RWPE2 (cell line): ENCODE measurements at regions not wholly inside any gene's neighbourhood (a gene's known extent, or its start where the extent isn't known, plus 50 kb on each side); places are given as distances from the start of the nearest gene placed in this dataset.

ENCODE experiments used
- ATAC-seq: fragments of 200-7000 bp; cut with Tn5 transposase; 3 replicates; pipeline ENCODE4 v1.9.1; 2021; ENCODE audit warnings: low read depth
- DNase-seq: peaks from one replicate; pipeline ENCODE4 v3.0.0-alpha.2; 2020; ENCODE audit warnings: low spot score
- H3K27ac ChIP-seq: fragments of 450-650 bp; 2 replicates; pipeline ENCODE4 v1.5.1; 2017; ENCODE audit warnings: mild to moderate bottlenecking; ENCODE audit not compliant: poor library complexity, severe bottlenecking
- H3K27me3 ChIP-seq: fragments of 250-450 bp; sonication (Bioruptor Pico); 2 replicates; pipeline ENCODE4 v1.5.1; 2021; ENCODE audit warnings: mild to moderate bottlenecking, moderate library complexity; ENCODE audit not compliant: insufficient read depth, poor library complexity, severe bottlenecking
- H3K36me3 ChIP-seq: fragments of 250-450 bp; sonication (Bioruptor Pico); 2 replicates; pipeline ENCODE4 v1.5.1; 2020; ENCODE audit warnings: low read depth, mild to moderate bottlenecking, moderate library complexity
- H3K4me1 ChIP-seq: fragments of 250-450 bp; sonication (Bioruptor Pico); 2 replicates; pipeline ENCODE4 v1.5.1; 2021; ENCODE audit warnings: mild to moderate bottlenecking, moderate library complexity; ENCODE audit not compliant: insufficient read depth, poor library complexity, severe bottlenecking
- H3K4me3 ChIP-seq: fragments of 250-450 bp; sonication (Bioruptor Pico); 2 replicates; pipeline ENCODE4 v1.5.1; 2021; ENCODE audit warnings: mild to moderate bottlenecking, moderate library complexity; ENCODE audit not compliant: severe bottlenecking
- H3K9me3 ChIP-seq: fragments of 250-450 bp; sonication (Bioruptor Pico); 2 replicates; pipeline ENCODE4 v1.5.1; 2021; ENCODE audit warnings: mild to moderate bottlenecking, moderate library complexity; ENCODE audit not compliant: severe bottlenecking
- TF ChIP-seq, protein P1 (sequence below): fragments of 450-650 bp; IDR thresholded peaks from one replicate; pipeline ENCODE4 v1.5.1; 2017; ENCODE audit warnings: mild to moderate bottlenecking, moderate library complexity; ENCODE audit not compliant: poor library complexity, severe bottlenecking

DNA sequence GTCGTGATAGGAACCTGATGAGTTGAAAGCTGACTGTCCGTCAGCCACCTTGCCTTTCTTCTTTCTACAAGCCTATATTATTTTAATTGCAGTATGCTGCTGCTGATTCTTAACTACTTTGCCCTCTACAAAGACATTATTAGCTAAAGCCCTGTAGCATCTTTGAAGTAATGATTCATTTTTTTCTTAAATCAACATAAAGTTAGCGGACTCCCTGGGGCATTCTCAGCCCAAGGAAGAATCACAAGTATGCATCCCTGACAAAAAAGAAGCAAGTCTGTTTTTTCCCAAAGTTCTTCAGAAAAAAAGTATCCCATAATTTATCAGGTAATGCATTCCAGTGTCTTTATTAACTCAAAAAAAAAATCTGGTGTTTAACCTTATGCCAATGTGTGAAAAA is 69.5 kb upstream of the TAS2R1 start:
- TF ChIP-seq, protein P1, sequence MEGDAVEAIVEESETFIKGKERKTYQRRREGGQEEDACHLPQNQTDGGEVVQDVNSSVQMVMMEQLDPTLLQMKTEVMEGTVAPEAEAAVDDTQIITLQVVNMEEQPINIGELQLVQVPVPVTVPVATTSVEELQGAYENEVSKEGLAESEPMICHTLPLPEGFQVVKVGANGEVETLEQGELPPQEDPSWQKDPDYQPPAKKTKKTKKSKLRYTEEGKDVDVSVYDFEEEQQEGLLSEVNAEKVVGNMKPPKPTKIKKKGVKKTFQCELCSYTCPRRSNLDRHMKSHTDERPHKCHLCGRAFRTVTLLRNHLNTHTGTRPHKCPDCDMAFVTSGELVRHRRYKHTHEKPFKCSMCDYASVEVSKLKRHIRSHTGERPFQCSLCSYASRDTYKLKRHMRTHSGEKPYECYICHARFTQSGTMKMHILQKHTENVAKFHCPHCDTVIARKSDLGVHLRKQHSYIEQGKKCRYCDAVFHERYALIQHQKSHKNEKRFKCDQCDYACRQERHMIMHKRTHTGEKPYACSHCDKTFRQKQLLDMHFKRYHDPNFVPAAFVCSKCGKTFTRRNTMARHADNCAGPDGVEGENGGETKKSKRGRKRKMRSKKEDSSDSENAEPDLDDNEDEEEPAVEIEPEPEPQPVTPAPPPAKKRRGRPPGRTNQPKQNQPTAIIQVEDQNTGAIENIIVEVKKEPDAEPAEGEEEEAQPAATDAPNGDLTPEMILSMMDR = no peak
- ATAC-seq = no peak
- no peak overlapping the region for H3K4me3 ChIP-seq

DNA sequence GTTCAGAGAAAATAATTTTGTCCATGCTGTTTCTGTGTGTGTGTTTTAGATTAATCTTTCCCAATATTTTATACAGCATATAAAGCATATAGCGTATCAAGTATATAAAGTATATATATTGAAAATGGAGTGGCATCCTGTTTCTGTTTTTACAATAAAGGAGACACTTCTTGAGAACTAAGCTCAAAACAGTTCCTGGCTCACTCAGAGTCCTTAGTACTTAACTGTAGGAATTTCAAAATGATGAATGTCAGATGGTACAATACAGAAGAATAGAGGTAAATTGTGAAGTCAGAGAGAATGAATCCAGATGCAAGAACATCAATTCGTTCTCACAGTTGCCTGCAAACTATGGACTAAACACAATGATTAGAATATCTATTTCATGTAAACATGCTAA is 68.7 kb upstream of the TAS2R1 start:
- no peak for DNase-seq
- TF ChIP-seq, protein P1 = no peak
- H3K36me3 ChIP-seq = no peaks in the 10 kb centered on the region
- no peak overlapping the region for H3K4me3 ChIP-seq
- H3K4me1 ChIP-seq = no peaks in the 10 kb centered on the region
- no peak overlapping the region for H3K27ac ChIP-seq
- peaks cover 4% of the 10 kb centered on the region for H3K27me3 ChIP-seq
- H3K9me3 ChIP-seq = peaks cover 3% of the 10 kb centered on the region
- ATAC-seq = no peak

More for the DNA sequence above, 69.5 kb upstream of the TAS2R1 start:
- no peak overlapping the region for H3K27ac ChIP-seq
- no peaks in the 10 kb centered on the region for H3K4me1 ChIP-seq
- H3K27me3 ChIP-seq = peaks cover 4% of the 10 kb centered on the region
- H3K9me3 ChIP-seq = peaks cover 3% of the 10 kb centered on the region
- no peak for DNase-seq
- no peaks in the 10 kb centered on the region for H3K36me3 ChIP-seq

DNA sequence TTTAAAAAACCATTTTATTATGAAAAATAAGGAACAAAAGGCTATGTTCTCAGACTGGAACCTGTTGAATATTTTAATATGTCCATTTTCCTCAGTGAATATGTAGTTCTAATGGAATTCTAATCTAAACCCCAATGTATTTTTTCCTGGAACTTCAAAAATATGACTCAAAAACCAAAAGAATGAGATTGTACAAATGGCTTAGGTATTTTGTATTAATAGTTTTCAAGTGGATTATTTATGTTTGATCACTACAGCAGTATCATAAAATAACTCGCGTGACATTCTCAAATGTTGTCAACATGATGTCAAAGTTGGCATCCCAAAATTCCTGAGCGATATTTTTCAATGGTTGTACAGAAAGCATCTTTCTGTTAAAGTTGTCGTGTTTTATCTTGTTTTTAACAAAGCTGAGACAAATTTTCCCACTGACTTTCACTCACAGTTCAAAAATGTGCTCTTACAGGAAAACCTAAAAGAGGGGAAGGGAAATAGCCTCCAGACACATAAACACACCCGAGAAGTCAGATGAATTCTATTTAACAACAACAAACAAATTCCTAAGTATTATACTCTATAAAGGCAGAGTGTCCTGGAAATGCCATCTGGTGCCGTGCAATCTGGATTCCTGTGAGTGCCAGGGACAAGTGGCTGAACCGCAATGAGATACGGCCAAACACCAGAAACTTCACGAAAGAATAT is 68.1 kb upstream of the TAS2R1 start:
- Histone ChIP-seq H3K27ac (no peak overlapping the region), H3K9me3 (peaks cover 3% of the 10 kb centered on the region), H3K4me1 (no peaks in the 10 kb centered on the region), H3K27me3 (peaks cover 4% of the 10 kb centered on the region), H3K4me3 (no peak overlapping the region), H3K36me3 (no peaks in the 10 kb centered on the region)
- DNase-seq = no peak
- TF ChIP-seq, protein P1 = no peak
- no peak for ATAC-seq

DNA sequence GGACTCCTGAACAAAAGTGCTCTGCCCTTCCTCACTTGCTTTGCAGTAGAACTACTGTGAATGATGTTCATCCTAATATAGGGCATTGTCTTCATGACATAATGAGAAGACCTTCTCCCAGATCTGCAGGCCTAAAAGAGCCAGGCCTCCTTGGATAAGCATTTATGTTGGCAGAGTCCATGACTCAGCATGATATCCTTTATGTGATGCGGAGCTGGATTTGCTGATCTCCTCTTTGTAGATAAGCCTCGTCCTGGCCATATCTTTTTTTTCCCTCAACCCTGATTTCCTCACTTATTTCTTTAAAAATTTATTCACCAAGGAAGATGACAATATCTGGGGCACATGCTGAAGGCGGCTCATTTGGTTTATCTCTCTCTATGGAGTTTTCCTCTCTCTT is 62.4 kb upstream of the TAS2R1 start:
- TF ChIP-seq, protein P1 = no peak
- DNase-seq = no peak

DNA sequence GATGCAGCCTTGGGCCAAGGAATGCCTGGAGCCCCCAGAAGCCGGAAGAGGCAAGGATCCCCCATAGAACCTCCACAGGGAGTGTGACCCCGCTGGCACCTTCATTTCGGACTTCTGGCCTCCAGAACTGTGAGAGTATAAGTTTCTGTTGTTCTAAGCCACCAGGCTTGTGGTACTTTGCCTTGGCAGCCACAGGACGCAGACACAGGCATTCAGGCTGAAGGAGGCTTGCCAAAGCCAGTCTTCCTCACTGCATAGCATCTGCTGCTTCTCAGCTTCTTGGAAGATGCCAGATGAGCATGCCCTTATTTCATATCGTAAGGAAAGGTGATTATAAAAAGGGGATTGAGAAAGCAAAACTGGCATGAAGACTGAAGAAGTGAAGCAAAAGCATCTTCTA is 61.1 kb upstream of the TAS2R1 start:
- ATAC-seq (no peak), DNase-seq (no peak)
- Histone ChIP-seq H3K27ac (no peak overlapping the region), H3K4me3 (no peak overlapping the region), H3K27me3 (no peaks in the 10 kb centered on the region), H3K4me1 (no peaks in the 10 kb centered on the region), H3K36me3 (no peaks in the 10 kb centered on the region), H3K9me3 (no peaks in the 10 kb centered on the region)
- TF ChIP-seq, protein P1 = no peak

More for the DNA sequence above, 62.4 kb upstream of the TAS2R1 start:
- Histone ChIP-seq H3K9me3 (no peaks in the 10 kb centered on the region), H3K4me1 (no peaks in the 10 kb centered on the region), H3K27me3 (no peaks in the 10 kb centered on the region), H3K27ac (no peak overlapping the region), H3K36me3 (no peaks in the 10 kb centered on the region), H3K4me3 (no peak overlapping the region)
- no peak for ATAC-seq
